Testis (tissue), 2 donors: ENCODE measurements at regions not wholly inside any gene's neighbourhood (a gene's known extent, or its start where the extent isn't known, plus 50 kb on each side); places are given as distances from the start of the nearest gene placed in this dataset.

Source experiments
- DNase-seq: peaks from one replicate; pipeline ENCODE4 v3.0.0-alpha.2; 2019
- H3K27ac ChIP-seq, 2 donors: fragments of 200-600 bp; sonication (generic); one replicate each; pipeline ENCODE4 v1.5.1; 2019
- H3K27me3 ChIP-seq: fragments of 200-600 bp; sonication (generic); one replicate; pipeline ENCODE4 v1.5.1; 2019
- H3K36me3 ChIP-seq: fragments of 200-600 bp; sonication (generic); one replicate; pipeline ENCODE4 v1.5.1; 2017; ENCODE audit warnings: low read depth; ENCODE audit errors: missing control alignments
- H3K4me1 ChIP-seq: fragments of 200-600 bp; sonication (generic); one replicate; pipeline ENCODE4 v1.5.1; 2019
- H3K4me3 ChIP-seq, 2 donors: fragments of 200-600 bp; sonication (generic); one replicate each; pipeline ENCODE4 v1.5.1; 2017 to 2019
- H3K9me3 ChIP-seq: fragments of 200-600 bp; sonication (generic); one replicate; pipeline ENCODE4 v1.5.1; 2017
- CTCF ChIP-seq, 3 experiments: fragments of 450-650 bp in 2 of 3; fragments of 200-600 bp in 1 of 3; sonication (generic) in 1 of 3; IDR thresholded peaks; one replicate each; pipeline ENCODE4 v1.5.1; 2016 to 2019; ENCODE audit warnings: antibody characterized with exemption in 3 of 3, mild to moderate bottlenecking in 2 of 3, moderate library complexity in 1 of 3
- POLR2A ChIP-seq: fragments of 450-650 bp; IDR thresholded peaks from one replicate; pipeline ENCODE4 v1.6.1; 2017; ENCODE audit warnings: antibody characterized with exemption, mild to moderate bottlenecking, moderate library complexity
- WGBS, 2 donors: methylation state at CpG; one replicate each; pipeline ENCODE4 v1.1.5; 2018; 5-methylcytosine and 5-hydroxymethylcytosine counted together
- intact Hi-C: fragments of 100-400 bp; cut with DNase I; formaldehyde crosslinking; loops from one replicate; pipeline ENCODE4 v1.15.1; 2023; ENCODE audit warnings: low total_unique reads

GRCh38 chr13:99802416-99802815 lies 169.2 kb downstream of the ZIC5 start:
- no peaks in the 10 kb centered on the region for H3K4me1 ChIP-seq
- H3K4me3 ChIP-seq = no peak overlapping the region
- no peak overlapping the region for H3K27ac ChIP-seq
- H3K36me3 ChIP-seq = no peaks in the 10 kb centered on the region
- intact Hi-C loops = no loop called here
- H3K27me3 ChIP-seq = no peaks in the 10 kb centered on the region
- TF ChIP-seq POLR2A (no peak), CTCF (IDR thresholded peaks at IDR 0.05) (no peak)
- no peaks in the 10 kb centered on the region for H3K9me3 ChIP-seq
- DNase-seq = no peak

GRCh38 chr13:99800951-99801350 lies 170.6 kb downstream of the ZIC5 start:
- TF ChIP-seq POLR2A = no peak
- TF ChIP-seq CTCF (IDR thresholded peaks at IDR 0.05) = no peak
- intact Hi-C loops = no loop called here
- WGBS, 2 donors = 35 to 36% methylated on average over 4 of the region's 4 CpGs
- no peaks in the 10 kb centered on the region for H3K36me3 ChIP-seq
- no peak for DNase-seq
- no peak overlapping the region for H3K4me3 ChIP-seq
- H3K27ac ChIP-seq = no peak overlapping the region
- H3K27me3 ChIP-seq = no peaks in the 10 kb centered on the region
- no peaks in the 10 kb centered on the region for H3K9me3 ChIP-seq
- no peaks in the 10 kb centered on the region for H3K4me1 ChIP-seq

GRCh38 chr13:99800011-99800410 lies 171.6 kb downstream of the ZIC5 start:
- Histone ChIP-seq H3K27ac (no peak overlapping the region), H3K36me3 (no peaks in the 10 kb centered on the region), H3K4me1 (no peaks in the 10 kb centered on the region), H3K9me3 (no peaks in the 10 kb centered on the region), H3K27me3 (no peaks in the 10 kb centered on the region), H3K4me3 (no peak overlapping the region)
- no peak for TF ChIP-seq POLR2A
- no peak for TF ChIP-seq CTCF (IDR thresholded peaks at IDR 0.05)
- intact Hi-C loops = no loop called here
- 61 to 63% methylated on average over 3 of the region's 3 CpGs for WGBS, 2 donors
- peak; percentile 53 for DNase-seq

- H3K36me3 ChIP-seq = no peaks in the 10 kb centered on the region
- no peak overlapping the region for H3K27ac ChIP-seq
- H3K27me3 ChIP-seq = no peaks in the 10 kb centered on the region
- no peaks in the 10 kb centered on the region for H3K4me1 ChIP-seq
- intact Hi-C loops = no loop called here
- DNase-seq = no peak
- H3K4me3 ChIP-seq = no peak overlapping the region
- H3K9me3 ChIP-seq = no peaks in the 10 kb centered on the region
- 73 to 77% methylated on average over 4 of the region's 4 CpGs for WGBS, 2 donors
- TF ChIP-seq POLR2A (no peak), CTCF (IDR thresholded peaks at IDR 0.05) (no peak)
Observed at GRCh38 chr13:99798756-99799155, 172.8 kb downstream of the ZIC5 start.

GRCh38 chr13:99797691-99798090 lies 173.9 kb downstream of the ZIC5 start:
- H3K36me3 ChIP-seq = no peaks in the 10 kb centered on the region
- H3K27ac ChIP-seq = no peak overlapping the region
- no peak overlapping the region for H3K4me3 ChIP-seq
- no peaks in the 10 kb centered on the region for H3K4me1 ChIP-seq
- intact Hi-C loops = no loop called here
- TF ChIP-seq POLR2A (no peak), CTCF (IDR thresholded peaks at IDR 0.05) (no peak)
- H3K9me3 ChIP-seq = no peaks in the 10 kb centered on the region
- no peaks in the 10 kb centered on the region for H3K27me3 ChIP-seq
- no peak for DNase-seq
- 72 to 82% methylated on average over 2 of the region's 2 CpGs for WGBS, 2 donors
